Peyer's patch (tissue), 4 donors: ENCODE measurements at regions not wholly inside any gene's neighbourhood (a gene's known extent, or its start where the extent isn't known, plus 50 kb on each side); places are given as distances from the start of the nearest gene placed in this dataset.

Experiments
- CTCF ChIP-seq, 6 experiments: fragments of 450-650 bp in 4 of 6; fragments of 200-600 bp in 2 of 6; sonication (generic) in 1 of 6; IDR thresholded peaks; one replicate each; pipeline ENCODE4 v1.5.1; 2017 to 2019; ENCODE audit warnings: antibody characterized with exemption in 6 of 6, mild to moderate bottlenecking in 3 of 6, moderate library complexity in 1 of 6
- POLR2A ChIP-seq, 2 donors: fragments of 450-650 bp; IDR thresholded peaks; one replicate each; pipeline ENCODE4 v1.5.1; 2017; ENCODE audit warnings: antibody characterized with exemption in 2 of 2, mild to moderate bottlenecking in 2 of 2, moderate library complexity in 2 of 2

- no peak for TF ChIP-seq CTCF (IDR thresholded peaks at IDR 0.05)
- TF ChIP-seq POLR2A (IDR thresholded peaks at IDR 0.05), result no peak
Measured at GRCh38 chr19:27774337-27774736, 1438.6 kb downstream of the UQCRFS1 start.
